Peyer's patch (tissue), 4 donors: ENCODE measurements at regions not wholly inside any gene's neighbourhood (a gene's known extent, or its start where the extent isn't known, plus 50 kb on each side); places are given as distances from the start of the nearest gene placed in this dataset.

Source experiments
- CTCF ChIP-seq, 6 experiments: fragments of 450-650 bp in 4 of 6; fragments of 200-600 bp in 2 of 6; sonication (generic) in 1 of 6; IDR thresholded peaks; one replicate each; pipeline ENCODE4 v1.5.1; 2017 to 2019; ENCODE audit warnings: antibody characterized with exemption in 6 of 6, mild to moderate bottlenecking in 3 of 6, moderate library complexity in 1 of 6
- POLR2A ChIP-seq, 2 donors: fragments of 450-650 bp; IDR thresholded peaks; one replicate each; pipeline ENCODE4 v1.5.1; 2017; ENCODE audit warnings: antibody characterized with exemption in 2 of 2, mild to moderate bottlenecking in 2 of 2, moderate library complexity in 2 of 2

- no peak for TF ChIP-seq POLR2A (IDR thresholded peaks at IDR 0.05)
- no peak for TF ChIP-seq CTCF (IDR thresholded peaks at IDR 0.05)
These were observed 179.3 kb upstream of the MGAT5 start for GRCh38 chr2:134074619-134075018.
